Stimulated activated naive CD4-positive, alpha-beta T cell (primary cell): ENCODE measurements at regions not wholly inside any gene's neighbourhood (a gene's known extent, or its start where the extent isn't known, plus 50 kb on each side); places are given as distances from the start of the nearest gene placed in this dataset.

Experiments used
- DNase-seq, 6 experiments: peaks; one replicate each; lab custom pipeline; 2025; lab: John Stamatoyannopoulos, UW

- no peak for DNase-seq
Observed at GRCh38 chr5:4395752-4396151, 744.4 kb upstream of the ADAMTS16 start.

GRCh38 chr5:4405614-4406219 lies 734.4 kb upstream of the ADAMTS16 start:
- no peak for DNase-seq

- no peak for DNase-seq
Observed at GRCh38 chr5:4410151-4410550, 730.0 kb upstream of the ADAMTS16 start.

GRCh38 chr5:4411664-4412063 lies 728.5 kb upstream of the ADAMTS16 start:
- no peak for DNase-seq

- no peak for DNase-seq
Observed at GRCh38 chr5:4413996-4414395, 726.1 kb upstream of the ADAMTS16 start.

- DNase-seq = no peak
Observed at GRCh38 chr5:4418084-4418483, 722.0 kb upstream of the ADAMTS16 start.

- DNase-seq = no peak
Observed at GRCh38 chr5:4419281-4419680, 720.8 kb upstream of the ADAMTS16 start.

- no peak for DNase-seq
Observed at GRCh38 chr5:4420177-4420576, 720.0 kb upstream of the ADAMTS16 start.

GRCh38 chr5:4420681-4421080 lies 719.4 kb upstream of the ADAMTS16 start:
- DNase-seq = no peak

GRCh38 chr5:4422247-4422646 lies 717.9 kb upstream of the ADAMTS16 start:
- DNase-seq = no peak

- no peak for DNase-seq
Observed at GRCh38 chr5:4424895-4425294, 715.2 kb upstream of the ADAMTS16 start.

- DNase-seq = no peak
Observed at GRCh38 chr5:4440536-4440935, 699.6 kb upstream of the ADAMTS16 start.

GRCh38 chr5:4442221-4442620 lies 697.9 kb upstream of the ADAMTS16 start:
- no peak for DNase-seq

GRCh38 chr5:4447657-4448056 lies 692.5 kb upstream of the ADAMTS16 start:
- no peak for DNase-seq

- DNase-seq = no peak
Observed at GRCh38 chr5:4453655-4454054, 686.5 kb upstream of the ADAMTS16 start.

GRCh38 chr5:4479426-4479825 lies 660.7 kb upstream of the ADAMTS16 start:
- no peak for DNase-seq

- DNase-seq = no peak
Observed at GRCh38 chr5:4480528-4481349, 659.4 kb upstream of the ADAMTS16 start.

GRCh38 chr5:4487581-4487980 lies 652.5 kb upstream of the ADAMTS16 start:
- DNase-seq = no peak

GRCh38 chr5:4511996-4512656 lies 628.0 kb upstream of the ADAMTS16 start:
- DNase-seq = no peak

GRCh38 chr5:4513381-4513780 lies 626.7 kb upstream of the ADAMTS16 start:
- DNase-seq = no peak

- DNase-seq = no peak
Observed at GRCh38 chr5:4514067-4514648, 626.0 kb upstream of the ADAMTS16 start.

GRCh38 chr5:4518903-4519672 lies 621.0 kb upstream of the ADAMTS16 start:
- DNase-seq = no peak
